NB4 (cell line): ENCODE measurements at regions not wholly inside any gene's neighbourhood (a gene's known extent, or its start where the extent isn't known, plus 50 kb on each side); places are given as distances from the start of the nearest gene placed in this dataset.

Experiments used
- DNase-seq: peaks from one replicate; pipeline ENCODE4 v3.0.0; 2010; ENCODE audit warnings: low read depth
- H3K4me3 ChIP-seq: one replicate; pipeline ENCODE4 v1.5.1; 2011; ENCODE audit warnings: mild to moderate bottlenecking, low read depth, low read length, moderate library complexity
- CTCF ChIP-seq: IDR thresholded peaks from one replicate; pipeline ENCODE4 v1.5.1; 2012; ENCODE audit warnings: low read depth, low read length
- MAX ChIP-seq: IDR thresholded peaks from 2 replicates; pipeline ENCODE4 v1.6.1; 2011; ENCODE audit warnings: low read depth, low read length
- MYC ChIP-seq: IDR thresholded peaks from 2 replicates; pipeline ENCODE4 v1.6.1; 2011; ENCODE audit warnings: low read depth, low read length
- POLR2A ChIP-seq: IDR thresholded peaks from 2 replicates; pipeline ENCODE4 v1.6.1; 2011; ENCODE audit warnings: mild to moderate bottlenecking; ENCODE audit not compliant: insufficient read length; ENCODE audit errors: extremely low read depth

GRCh38 chr12:124398578-124399227 is 103.8 kb downstream of the RFLNA start:
- DNase-seq, result no peak
- H3K4me3 ChIP-seq, result no peak overlapping the region
- TF ChIP-seq MAX (no peak), POLR2A (no peak), MYC (no peak), CTCF (no peak)

GRCh38 chr12:124397807-124398577 is 103.1 kb downstream of the RFLNA start:
- TF ChIP-seq MYC (no peak), POLR2A (no peak), MAX (no peak), CTCF (no peak)
- DNase-seq, result no peak
- H3K4me3 ChIP-seq, result no peak overlapping the region

- no peak for DNase-seq
- TF ChIP-seq POLR2A (no peak), CTCF (no peak), MAX (no peak), MYC (no peak)
- no peak overlapping the region for H3K4me3 ChIP-seq
These were observed 102.4 kb downstream of the RFLNA start for GRCh38 chr12:124397399-124397679.

- no peak for TF ChIP-seq MAX
- TF ChIP-seq CTCF, result no peak
- TF ChIP-seq POLR2A, result no peak
- TF ChIP-seq MYC, result no peak
- H3K4me3 ChIP-seq, result no peak overlapping the region
- DNase-seq, result no peak
These were observed 101.9 kb downstream of the RFLNA start for GRCh38 chr12:124396544-124397398.

GRCh38 chr12:124395986-124396385 is 101.1 kb downstream of the RFLNA start:
- no peak overlapping the region for H3K4me3 ChIP-seq
- TF ChIP-seq MAX (no peak), CTCF (no peak), POLR2A (no peak)
- no peak for DNase-seq
